Testis (tissue), 2 donors: ENCODE measurements at regions not wholly inside any gene's neighbourhood (a gene's known extent, or its start where the extent isn't known, plus 50 kb on each side); places are given as distances from the start of the nearest gene placed in this dataset.

Experiments used
- DNase-seq: peaks from one replicate; pipeline ENCODE4 v3.0.0-alpha.2; 2019
- H3K27ac ChIP-seq, 2 donors: fragments of 200-600 bp; sonication (generic); one replicate each; pipeline ENCODE4 v1.5.1; 2019
- H3K27me3 ChIP-seq: fragments of 200-600 bp; sonication (generic); one replicate; pipeline ENCODE4 v1.5.1; 2019
- H3K36me3 ChIP-seq: fragments of 200-600 bp; sonication (generic); one replicate; pipeline ENCODE4 v1.5.1; 2017; ENCODE audit warnings: low read depth; ENCODE audit errors: missing control alignments
- H3K4me1 ChIP-seq: fragments of 200-600 bp; sonication (generic); one replicate; pipeline ENCODE4 v1.5.1; 2019
- H3K4me3 ChIP-seq, 2 donors: fragments of 200-600 bp; sonication (generic); one replicate each; pipeline ENCODE4 v1.5.1; 2017 to 2019
- H3K9me3 ChIP-seq: fragments of 200-600 bp; sonication (generic); one replicate; pipeline ENCODE4 v1.5.1; 2017
- POLR2A ChIP-seq: fragments of 450-650 bp; IDR thresholded peaks from one replicate; pipeline ENCODE4 v1.6.1; 2017; ENCODE audit warnings: antibody characterized with exemption, mild to moderate bottlenecking, moderate library complexity
- WGBS, 2 donors: methylation state at CpG; one replicate each; pipeline ENCODE4 v1.1.5; 2018; 5-methylcytosine and 5-hydroxymethylcytosine counted together
- intact Hi-C: fragments of 100-400 bp; cut with DNase I; formaldehyde crosslinking; loops from one replicate; pipeline ENCODE4 v1.15.1; 2023; ENCODE audit warnings: low total_unique reads
- TF ChIP-seq, protein P1 (sequence below), 3 experiments: fragments of 450-650 bp in 2 of 3; fragments of 200-600 bp in 1 of 3; sonication (generic) in 1 of 3; IDR thresholded peaks; one replicate each; pipeline ENCODE4 v1.5.1; 2016 to 2019; ENCODE audit warnings: antibody characterized with exemption in 3 of 3, mild to moderate bottlenecking in 2 of 3, moderate library complexity in 1 of 3

DNA sequence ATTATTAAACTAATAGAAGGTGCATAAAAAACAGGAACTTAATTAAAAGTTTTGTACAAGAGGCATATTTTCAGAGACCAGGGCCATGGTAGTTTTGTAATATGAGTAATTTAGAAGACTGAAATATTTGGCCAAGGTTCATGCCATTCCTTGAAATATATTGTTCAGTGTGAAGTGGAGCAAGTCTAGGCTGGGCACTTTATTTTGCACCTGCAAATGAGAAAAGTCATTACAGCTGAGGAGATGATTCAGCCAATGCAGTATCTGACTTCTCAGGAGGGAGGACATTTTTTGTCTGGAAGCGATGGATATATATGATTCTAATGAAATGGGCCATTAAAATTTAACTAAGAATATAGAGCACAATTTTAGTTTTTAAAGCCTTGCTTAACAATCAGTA is 754.0 kb upstream of the ADAMTS16 start:
- H3K27ac ChIP-seq: no peak overlapping the region
- H3K4me3 ChIP-seq: no peak overlapping the region
- WGBS, 2 donors: 89 to 92% methylated on average over 1 of the region's 1 CpG
- intact Hi-C loops: no loop called here
- no peaks in the 10 kb centered on the region for H3K9me3 ChIP-seq
- no peak for TF ChIP-seq POLR2A
- TF ChIP-seq, protein P1, sequence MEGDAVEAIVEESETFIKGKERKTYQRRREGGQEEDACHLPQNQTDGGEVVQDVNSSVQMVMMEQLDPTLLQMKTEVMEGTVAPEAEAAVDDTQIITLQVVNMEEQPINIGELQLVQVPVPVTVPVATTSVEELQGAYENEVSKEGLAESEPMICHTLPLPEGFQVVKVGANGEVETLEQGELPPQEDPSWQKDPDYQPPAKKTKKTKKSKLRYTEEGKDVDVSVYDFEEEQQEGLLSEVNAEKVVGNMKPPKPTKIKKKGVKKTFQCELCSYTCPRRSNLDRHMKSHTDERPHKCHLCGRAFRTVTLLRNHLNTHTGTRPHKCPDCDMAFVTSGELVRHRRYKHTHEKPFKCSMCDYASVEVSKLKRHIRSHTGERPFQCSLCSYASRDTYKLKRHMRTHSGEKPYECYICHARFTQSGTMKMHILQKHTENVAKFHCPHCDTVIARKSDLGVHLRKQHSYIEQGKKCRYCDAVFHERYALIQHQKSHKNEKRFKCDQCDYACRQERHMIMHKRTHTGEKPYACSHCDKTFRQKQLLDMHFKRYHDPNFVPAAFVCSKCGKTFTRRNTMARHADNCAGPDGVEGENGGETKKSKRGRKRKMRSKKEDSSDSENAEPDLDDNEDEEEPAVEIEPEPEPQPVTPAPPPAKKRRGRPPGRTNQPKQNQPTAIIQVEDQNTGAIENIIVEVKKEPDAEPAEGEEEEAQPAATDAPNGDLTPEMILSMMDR (IDR thresholded peaks at IDR 0.05): no peak
- no peaks in the 10 kb centered on the region for H3K36me3 ChIP-seq
- H3K4me1 ChIP-seq: no peaks in the 10 kb centered on the region
- DNase-seq: no peak
- no peaks in the 10 kb centered on the region for H3K27me3 ChIP-seq

DNA sequence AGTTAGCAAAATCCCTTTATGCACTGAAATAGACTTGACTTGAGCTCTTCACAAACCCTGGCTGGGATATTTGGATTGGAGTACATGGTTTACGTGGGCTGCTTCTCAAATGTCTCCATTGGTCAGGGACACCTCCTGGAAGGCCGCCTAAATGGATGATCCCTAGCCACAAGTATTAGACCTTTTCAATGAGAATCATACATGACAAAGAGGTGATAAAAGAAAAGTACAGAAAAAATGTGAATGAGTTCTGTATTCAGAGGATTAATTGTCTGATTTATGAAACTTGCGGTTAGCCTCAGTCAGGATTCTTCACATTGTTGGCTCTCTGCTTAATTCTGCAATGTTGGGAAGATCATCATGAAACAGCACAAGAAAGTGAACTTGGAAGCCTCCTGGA is 752.8 kb upstream of the ADAMTS16 start:
- Histone ChIP-seq H3K4me1 (no peaks in the 10 kb centered on the region), H3K27me3 (no peaks in the 10 kb centered on the region), H3K9me3 (no peaks in the 10 kb centered on the region), H3K27ac (no peak overlapping the region), H3K4me3 (no peak overlapping the region), H3K36me3 (no peaks in the 10 kb centered on the region)
- DNase-seq: no peak
- intact Hi-C loops: no loop called here
- 79 to 87% methylated on average over 3 of the region's 3 CpGs for WGBS, 2 donors
- TF ChIP-seq, protein P1 (IDR thresholded peaks at IDR 0.05): no peak
- no peak for TF ChIP-seq POLR2A

- Histone ChIP-seq H3K36me3 (no peaks in the 10 kb centered on the region), H3K4me1 (no peaks in the 10 kb centered on the region), H3K27ac (no peak overlapping the region), H3K9me3 (no peaks in the 10 kb centered on the region), H3K4me3 (no peak overlapping the region), H3K27me3 (no peaks in the 10 kb centered on the region)
- TF ChIP-seq, protein P1 (IDR thresholded peaks at IDR 0.05): no peak
- TF ChIP-seq POLR2A: no peak
- intact Hi-C loops: no loop called here
- 68 to 71% methylated on average over 2 of the region's 2 CpGs for WGBS, 2 donors
- no peak for DNase-seq
Measured at GRCh38 chr5:4395752-4396151, 744.4 kb upstream of the ADAMTS16 start.

DNA sequence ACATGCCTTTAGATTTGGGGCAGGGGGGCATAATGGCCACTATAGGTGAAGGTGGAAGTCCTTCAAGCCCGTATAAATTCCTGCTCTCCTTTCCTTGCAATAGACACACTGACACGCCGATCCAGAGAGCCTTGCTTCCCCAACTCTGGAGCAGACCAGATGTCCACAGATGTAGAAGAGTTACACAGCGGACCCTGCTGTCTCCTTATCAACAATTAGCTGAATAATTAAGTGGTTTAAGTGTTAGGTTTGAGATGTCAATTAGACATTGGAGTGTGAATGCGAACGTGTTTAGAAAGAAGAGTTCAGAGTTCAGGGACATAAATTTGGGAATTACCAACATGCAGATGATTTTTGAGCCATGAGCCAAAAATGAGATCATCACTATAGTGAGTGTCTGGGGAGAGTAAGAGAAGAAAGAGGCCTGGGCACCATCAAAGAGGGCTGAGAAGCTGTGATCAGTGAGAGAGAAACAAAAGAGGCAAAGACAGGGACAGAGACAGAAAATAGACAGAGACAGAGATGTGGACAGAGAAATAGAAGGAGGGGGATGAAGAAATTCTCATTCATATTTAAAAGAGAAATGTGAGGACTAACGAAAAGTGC is 734.4 kb upstream of the ADAMTS16 start:
- intact Hi-C loops: no loop called here
- 57 to 69% methylated on average over 7 of the region's 7 CpGs for WGBS, 2 donors
- no peak for DNase-seq

GRCh38 chr5:4410151-4410550 is 730.0 kb upstream of the ADAMTS16 start:
- no peaks in the 10 kb centered on the region for H3K27me3 ChIP-seq
- H3K4me1 ChIP-seq: no peaks in the 10 kb centered on the region
- no peak for TF ChIP-seq POLR2A
- TF ChIP-seq, protein P1 (IDR thresholded peaks at IDR 0.05): no peak
- no peak overlapping the region for H3K4me3 ChIP-seq
- intact Hi-C loops: no loop called here
- 92 to 93% methylated on average over 5 of the region's 5 CpGs for WGBS, 2 donors
- DNase-seq: no peak
- H3K36me3 ChIP-seq: no peaks in the 10 kb centered on the region
- no peaks in the 10 kb centered on the region for H3K9me3 ChIP-seq
- H3K27ac ChIP-seq: no peak overlapping the region

More for the DNA sequence above, 734.4 kb upstream of the ADAMTS16 start:
- Histone ChIP-seq H3K9me3 (no peaks in the 10 kb centered on the region), H3K27me3 (no peaks in the 10 kb centered on the region), H3K27ac (no peak overlapping the region), H3K4me3 (no peak overlapping the region), H3K36me3 (no peaks in the 10 kb centered on the region), H3K4me1 (no peaks in the 10 kb centered on the region)
- TF ChIP-seq POLR2A: no peak
- TF ChIP-seq, protein P1 (IDR thresholded peaks at IDR 0.05): no peak
